CD8-positive, alpha-beta memory T cell (primary cell): ENCODE measurements at regions not wholly inside any gene's neighbourhood (a gene's known extent, or its start where the extent isn't known, plus 50 kb on each side); places are given as distances from the start of the nearest gene placed in this dataset.
A peak's percentile ranks its signal among the peaks of the same experiment; 100 is the strongest.

Source experiments
- CTCF ChIA-PET: fragments of 350-600 bp; sonication (Branson Sonifier 250); formaldehyde crosslinking; loops from one replicate; lab custom pipeline; 2021; ENCODE audit warnings: antibody characterized with exemption; lab: Charles Lee
- POLR2A ChIA-PET: fragments of 350-600 bp; sonication (Branson Sonifier 250); formaldehyde crosslinking; loops from one replicate; lab custom pipeline; 2021; ENCODE audit warnings: antibody characterized with exemption; lab: Charles Lee
- DNase-seq, 5 donors: peaks; one replicate each; pipeline versions ENCODE4 v3.0.0 to v3.0.0-alpha.2; 2020 to 2022; ENCODE audit warnings: mixed read lengths in 1 of 5
- H3K27ac ChIP-seq: one replicate; pipeline ENCODE4 v1.7.0; 2013; ENCODE audit warnings: low read depth, mild to moderate bottlenecking, low read length, moderate library complexity
- H3K27me3 ChIP-seq: 2 replicates; pipeline ENCODE4 v1.7.0; 2013; ENCODE audit warnings: low read length, mild to moderate bottlenecking; ENCODE audit not compliant: insufficient read depth, poor library complexity, severe bottlenecking
- H3K36me3 ChIP-seq: 2 replicates; pipeline ENCODE4 v1.7.0; 2013; ENCODE audit warnings: mild to moderate bottlenecking, low read length, moderate library complexity; ENCODE audit not compliant: insufficient read depth
- H3K4me1 ChIP-seq: 2 replicates; pipeline ENCODE4 v1.7.0; 2013; ENCODE audit warnings: mild to moderate bottlenecking, low read length, moderate library complexity; ENCODE audit not compliant: insufficient read depth
- H3K4me3 ChIP-seq: 2 replicates; pipeline ENCODE4 v1.7.0; 2013; ENCODE audit warnings: mild to moderate bottlenecking, low read length
- H3K9me3 ChIP-seq: 2 replicates; pipeline ENCODE4 v1.7.0; 2013; ENCODE audit warnings: mild to moderate bottlenecking, low read length
- H3K27ac Mint-ChIP-seq, 8 donors: one replicate each; pipeline ENCODE4 v1.8.0; 2020 to 2021; ENCODE audit warnings: mixed read lengths in 8 of 8, mild to moderate bottlenecking in 6 of 8, inconsistent platforms in 3 of 8, moderate library complexity in 3 of 8
- H3K27me3 Mint-ChIP-seq, 2 donors: one replicate each; pipeline ENCODE4 v1.8.0; 2020 to 2021; ENCODE audit warnings: mixed read lengths in 2 of 2, mild to moderate bottlenecking in 1 of 2, moderate library complexity in 1 of 2
- H3K36me3 Mint-ChIP-seq, 3 donors: one replicate each; pipeline ENCODE4 v1.8.0; 2020 to 2021; ENCODE audit warnings: mixed read lengths in 3 of 3, inconsistent platforms in 1 of 3, mild to moderate bottlenecking in 1 of 3
- H3K4me1 Mint-ChIP-seq, 3 donors: one replicate each; pipeline ENCODE4 v1.8.0; 2020 to 2021; ENCODE audit warnings: mixed read lengths in 3 of 3, inconsistent platforms in 1 of 3, mild to moderate bottlenecking in 1 of 3
- H3K4me3 Mint-ChIP-seq, 7 donors: one replicate each; pipeline ENCODE4 v1.8.0; 2020 to 2021; ENCODE audit warnings: mixed read lengths in 7 of 7, mild to moderate bottlenecking in 6 of 7, moderate library complexity in 4 of 7, inconsistent platforms in 2 of 7
- H3K9me3 Mint-ChIP-seq, 5 donors: one replicate each; pipeline ENCODE4 v1.8.0; 2020 to 2022; ENCODE audit warnings: mixed read lengths in 5 of 5, mild to moderate bottlenecking in 3 of 5, moderate library complexity in 2 of 5, inconsistent platforms in 1 of 5

DNA sequence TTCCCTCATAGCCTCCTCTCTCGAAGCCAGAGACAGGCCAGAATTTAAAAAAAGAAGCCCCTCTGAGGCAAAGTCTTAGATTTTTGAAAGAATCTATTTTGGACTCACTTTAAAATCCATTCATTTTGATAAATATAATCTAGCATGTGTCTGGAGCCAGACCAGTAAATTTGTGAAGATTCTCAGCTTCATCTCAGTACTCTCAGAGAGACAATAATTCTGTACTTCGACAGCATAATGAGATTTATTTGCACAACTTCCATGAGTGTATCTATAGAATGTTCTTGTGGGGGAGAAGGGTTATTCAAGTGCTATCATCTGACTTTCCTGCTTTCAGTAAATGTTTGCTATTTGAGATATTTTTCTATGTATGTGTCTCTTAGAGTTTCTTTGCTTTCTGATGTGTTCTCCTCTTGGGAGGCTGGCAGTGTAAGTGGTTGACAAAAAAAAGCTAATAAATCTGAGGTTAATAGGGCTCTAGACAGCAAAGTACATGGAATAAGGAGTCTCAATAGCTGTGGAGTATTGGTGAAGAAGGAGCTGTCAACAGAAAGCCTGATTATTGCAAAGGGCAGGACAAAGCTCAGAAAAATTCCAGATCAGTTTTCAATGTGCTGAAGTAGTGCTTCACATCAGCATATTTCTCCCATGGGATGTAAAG is 223.0 kb downstream of the PTBP2 start:
- Mint-ChIP-seq H3K27ac (no peak overlapping the region), H3K27me3 (peaks cover 6 to 10% of the 10 kb centered on the region in 2 donors), H3K36me3 (no peaks in the 10 kb centered on the region), H3K9me3 (no peaks in the 10 kb centered on the region), H3K4me1 (no peaks in the 10 kb centered on the region), H3K4me3 (no peak overlapping the region)
- no peak overlapping the region for H3K27ac ChIP-seq
- no peaks in the 10 kb centered on the region for H3K27me3 ChIP-seq
- H3K4me3 ChIP-seq: no peak overlapping the region
- CTCF ChIA-PET: no interaction called here
- DNase-seq: no peak
- no peaks in the 10 kb centered on the region for H3K9me3 ChIP-seq
- H3K36me3 ChIP-seq: no peaks in the 10 kb centered on the region
- no peaks in the 10 kb centered on the region for H3K4me1 ChIP-seq
- POLR2A ChIA-PET: no interaction called here

DNA sequence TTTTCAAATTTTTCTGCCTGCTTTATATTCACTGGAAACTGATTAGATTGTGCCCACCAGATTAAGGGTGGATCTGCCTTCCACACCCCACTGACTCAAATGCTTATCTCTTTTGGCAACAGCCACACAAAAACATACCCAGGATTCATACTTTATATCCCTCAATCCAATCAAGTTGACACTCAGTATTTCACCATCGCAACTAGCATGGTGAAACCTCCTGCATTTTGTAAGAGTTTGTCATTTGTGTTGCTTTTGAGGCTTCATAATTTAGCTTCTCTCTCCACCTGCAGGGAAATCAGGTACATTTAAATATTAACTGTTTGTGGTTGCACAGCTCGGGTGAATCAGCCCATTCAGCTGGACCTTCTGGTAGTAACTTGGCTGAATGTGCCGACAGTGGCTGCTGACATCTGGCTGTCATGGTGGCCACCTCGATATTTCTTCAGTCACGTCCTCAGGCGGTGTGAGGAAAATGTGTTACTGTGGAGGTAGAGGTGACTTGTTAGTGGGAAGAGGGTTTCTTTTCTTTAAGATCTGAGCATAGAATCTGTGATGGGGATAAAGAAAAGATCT is 224.0 kb downstream of the PTBP2 start:
- H3K27me3 Mint-ChIP-seq: peaks cover 6 to 10% of the 10 kb centered on the region in 2 donors
- H3K36me3 Mint-ChIP-seq: no peaks in the 10 kb centered on the region
- H3K27ac Mint-ChIP-seq: no peak overlapping the region
- H3K9me3 Mint-ChIP-seq: no peaks in the 10 kb centered on the region
- H3K4me1 Mint-ChIP-seq: no peaks in the 10 kb centered on the region
- Histone ChIP-seq H3K9me3 (no peaks in the 10 kb centered on the region), H3K27ac (no peak overlapping the region), H3K4me3 (no peak overlapping the region), H3K36me3 (no peaks in the 10 kb centered on the region), H3K27me3 (no peaks in the 10 kb centered on the region), H3K4me1 (no peaks in the 10 kb centered on the region)
- ChIA-PET POLR2A (no interaction called here), CTCF (no interaction called here)
- no peak for DNase-seq
- no peak overlapping the region for H3K4me3 Mint-ChIP-seq

DNA sequence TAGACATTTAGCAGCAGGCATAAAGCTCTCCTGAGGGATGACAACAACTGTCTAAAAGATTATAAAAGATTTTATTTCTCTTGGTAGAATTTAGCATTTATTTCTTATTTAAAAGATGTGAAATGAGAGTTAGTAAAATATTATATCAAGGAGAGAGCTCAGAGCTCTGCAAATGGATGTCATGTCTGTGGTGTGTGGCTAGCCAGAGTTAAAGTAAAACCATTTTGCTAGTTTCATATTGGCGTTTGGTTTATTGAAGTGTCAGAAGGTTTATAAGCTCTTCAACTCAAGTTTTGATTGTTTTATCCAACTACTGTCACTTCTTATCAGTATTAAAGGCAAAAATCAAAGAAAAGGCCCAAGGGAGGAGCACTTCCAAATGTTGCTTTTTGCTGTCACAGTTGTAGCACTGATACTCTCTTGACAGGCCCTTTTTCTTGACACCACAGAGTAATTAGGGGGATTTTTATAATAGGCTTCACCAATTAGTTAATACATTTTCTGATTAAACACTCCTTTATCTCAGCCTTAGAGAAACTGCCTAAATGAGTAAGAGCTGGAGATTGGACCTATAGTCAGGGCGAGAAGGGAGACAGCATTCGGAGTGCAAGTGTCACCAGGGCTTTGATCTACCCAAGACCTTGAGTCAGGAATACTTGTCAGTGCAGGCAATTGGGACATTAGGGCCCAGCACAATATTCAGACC is 233.9 kb downstream of the PTBP2 start:
- Mint-ChIP-seq H3K4me3 (no peak overlapping the region), H3K36me3 (no peaks in the 10 kb centered on the region), H3K4me1 (no peaks in the 10 kb centered on the region), H3K27me3 (peaks cover 3 to 5% of the 10 kb centered on the region in 2 donors), H3K9me3 (no peaks in the 10 kb centered on the region), H3K27ac (no peak overlapping the region)
- Histone ChIP-seq H3K27ac (no peak overlapping the region), H3K9me3 (no peaks in the 10 kb centered on the region), H3K4me1 (no peaks in the 10 kb centered on the region), H3K36me3 (no peaks in the 10 kb centered on the region), H3K27me3 (no peaks in the 10 kb centered on the region), H3K4me3 (no peak overlapping the region)
- POLR2A ChIA-PET: no interaction called here
- CTCF ChIA-PET: no interaction called here
- no peak for DNase-seq

DNA sequence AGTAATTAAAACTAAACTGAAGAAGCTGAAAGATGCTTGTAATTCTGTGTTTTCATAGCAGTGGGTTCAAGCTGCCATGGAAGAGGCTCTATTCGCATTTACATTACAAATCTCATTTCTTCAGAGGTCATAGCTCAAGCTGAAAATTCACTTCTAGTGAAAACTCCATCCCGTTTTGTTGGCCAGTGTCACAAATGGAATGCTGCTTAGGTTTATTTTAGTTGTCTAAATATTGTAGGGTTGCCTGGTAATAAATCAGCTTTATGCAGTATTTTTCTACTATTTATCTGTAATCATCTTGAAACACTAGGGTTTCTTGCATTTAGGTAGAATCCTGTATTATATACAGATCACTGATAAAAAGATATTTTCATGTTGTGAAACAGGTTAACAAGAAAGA is 240.6 kb downstream of the PTBP2 start:
- POLR2A ChIA-PET: no interaction called here
- no peaks in the 10 kb centered on the region for H3K9me3 Mint-ChIP-seq
- H3K27ac ChIP-seq: no peak overlapping the region

DNA sequence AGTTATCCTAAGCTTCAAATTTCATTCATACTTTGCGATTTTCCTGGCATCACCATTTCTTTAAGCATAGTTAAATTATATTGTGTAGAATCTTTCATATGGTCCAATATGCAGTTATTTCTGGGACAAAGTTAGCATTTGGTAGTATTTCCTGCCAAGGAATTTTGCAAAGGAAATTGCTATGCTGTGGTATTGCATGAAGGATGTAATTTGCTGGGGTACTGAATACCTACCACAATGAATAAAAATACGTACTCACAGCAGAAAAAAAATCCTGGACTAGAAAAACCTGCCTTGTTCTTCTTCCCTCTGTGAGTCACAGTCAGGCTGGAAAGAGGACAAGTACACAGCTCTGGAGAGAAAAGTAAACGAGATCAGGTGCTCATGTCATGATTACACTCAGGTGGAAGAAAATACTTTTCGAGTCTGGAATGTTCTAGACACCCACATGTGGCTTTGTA is 241.2 kb downstream of the PTBP2 start:
- Mint-ChIP-seq H3K27me3 (peaks cover 11 to 27% of the 10 kb centered on the region in 2 donors), H3K4me3 (no peak overlapping the region), H3K36me3 (no peaks in the 10 kb centered on the region), H3K27ac (no peak overlapping the region), H3K4me1 (no peaks in the 10 kb centered on the region), H3K9me3 (no peaks in the 10 kb centered on the region)
- H3K4me3 ChIP-seq: no peak overlapping the region
- ChIA-PET CTCF (interaction anchor here (1.0 kb wide), 1 partner anchor 1091 kb away, joined by 4 read pairs; no protein-coding TSS in a partner anchor), POLR2A (no interaction called here)
- no peaks in the 10 kb centered on the region for H3K4me1 ChIP-seq
- H3K9me3 ChIP-seq: no peaks in the 10 kb centered on the region
- H3K27me3 ChIP-seq: no peaks in the 10 kb centered on the region
- no peak for DNase-seq
- H3K36me3 ChIP-seq: no peaks in the 10 kb centered on the region
- no peak overlapping the region for H3K27ac ChIP-seq

More for the DNA sequence above, 240.6 kb downstream of the PTBP2 start:
- no peak overlapping the region for H3K27ac Mint-ChIP-seq
- DNase-seq: no peak
- H3K4me1 Mint-ChIP-seq: no peaks in the 10 kb centered on the region
- Histone ChIP-seq H3K27me3 (no peaks in the 10 kb centered on the region), H3K9me3 (no peaks in the 10 kb centered on the region), H3K4me1 (no peaks in the 10 kb centered on the region), H3K4me3 (no peak overlapping the region), H3K36me3 (no peaks in the 10 kb centered on the region)
- CTCF ChIA-PET: interaction anchor here (1.0 kb wide), 1 partner anchor 1091 kb away, joined by 4 read pairs; no protein-coding TSS in a partner anchor
- peaks cover 9 to 24% of the 10 kb centered on the region in 2 donors for H3K27me3 Mint-ChIP-seq
- no peaks in the 10 kb centered on the region for H3K36me3 Mint-ChIP-seq
- no peak overlapping the region for H3K4me3 Mint-ChIP-seq

DNA sequence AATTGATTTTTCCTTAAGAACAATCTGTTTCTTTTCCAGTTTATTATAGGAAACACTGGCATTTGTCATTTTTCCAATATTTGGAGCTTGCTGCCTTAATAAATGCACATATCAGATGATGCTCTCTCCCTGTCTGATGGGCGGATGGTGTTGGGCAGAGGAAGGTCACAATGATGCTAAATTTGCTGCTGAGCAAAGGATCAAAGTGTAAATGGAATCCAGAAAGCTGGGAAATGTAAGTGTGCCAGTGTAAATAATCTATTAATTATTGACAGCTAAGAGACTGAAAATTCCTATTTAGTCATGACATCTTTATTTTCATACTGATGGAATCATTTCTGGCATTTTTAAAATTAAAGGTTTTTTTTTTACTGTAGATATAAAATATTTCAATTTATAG is 243.2 kb downstream of the PTBP2 start:
- Histone ChIP-seq H3K4me3 (no peak overlapping the region), H3K27me3 (no peaks in the 10 kb centered on the region), H3K4me1 (no peaks in the 10 kb centered on the region), H3K27ac (no peak overlapping the region), H3K9me3 (no peaks in the 10 kb centered on the region), H3K36me3 (no peaks in the 10 kb centered on the region)
- H3K27me3 Mint-ChIP-seq: peaks cover 11 to 38% of the 10 kb centered on the region in 2 donors
- ChIA-PET POLR2A (no interaction called here), CTCF (interaction anchor here (1.0 to 1.8 kb wide), 5 partner anchors 11 to 1091 kb away, joined by 3 to 6 read pairs (median 3); no protein-coding TSS in a partner anchor)
- no peaks in the 10 kb centered on the region for H3K4me1 Mint-ChIP-seq
- H3K27ac Mint-ChIP-seq: peak overlapping the region in 1 of 8 donors; percentile 49
- no peak overlapping the region for H3K4me3 Mint-ChIP-seq
- no peaks in the 10 kb centered on the region for H3K9me3 Mint-ChIP-seq
- H3K36me3 Mint-ChIP-seq: no peaks in the 10 kb centered on the region
- DNase-seq: no peak

DNA sequence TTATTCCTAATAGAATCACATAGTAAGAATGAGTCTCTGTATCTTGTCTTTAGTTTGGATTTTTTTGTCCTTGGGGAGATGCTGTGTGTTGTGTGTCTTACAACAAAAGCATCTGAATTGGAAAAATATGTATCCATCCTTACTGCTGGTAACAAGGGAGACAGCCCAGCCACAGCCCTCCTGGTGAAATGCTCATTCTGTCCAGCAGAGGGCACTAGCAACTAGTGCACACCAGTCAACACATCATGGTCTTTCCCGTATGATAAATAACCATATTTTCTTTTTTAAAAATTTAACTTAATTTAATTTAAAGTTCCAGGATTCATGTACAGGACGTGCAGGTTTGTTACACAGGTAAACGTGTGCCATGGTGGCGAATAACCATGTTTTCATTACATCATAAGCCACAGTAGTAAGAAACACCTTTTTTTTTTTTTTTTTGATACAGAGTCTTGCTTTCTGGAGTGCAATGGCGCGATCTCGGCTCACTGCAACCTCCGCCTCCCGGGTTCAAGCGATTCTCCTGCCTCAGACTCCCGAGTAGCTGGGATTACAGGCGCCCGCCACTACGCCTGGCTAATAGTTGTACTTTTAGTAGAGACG is 245.1 kb downstream of the PTBP2 start:
- Mint-ChIP-seq H3K27me3 (peaks cover 18 to 53% of the 10 kb centered on the region in 2 donors), H3K4me1 (no peaks in the 10 kb centered on the region), H3K36me3 (no peaks in the 10 kb centered on the region), H3K27ac (no peak overlapping the region), H3K4me3 (no peak overlapping the region), H3K9me3 (no peaks in the 10 kb centered on the region)
- ChIA-PET POLR2A (no interaction called here), CTCF (interaction anchor here (1.3 kb wide), 1 partner anchor 1084 kb away, joined by 3 read pairs; no protein-coding TSS in a partner anchor)
- Histone ChIP-seq H3K36me3 (no peaks in the 10 kb centered on the region), H3K4me3 (no peak overlapping the region), H3K27me3 (no peaks in the 10 kb centered on the region), H3K27ac (no peak overlapping the region), H3K4me1 (no peaks in the 10 kb centered on the region), H3K9me3 (no peaks in the 10 kb centered on the region)
- peak; percentile 48 to 75 (median 55) for DNase-seq

DNA sequence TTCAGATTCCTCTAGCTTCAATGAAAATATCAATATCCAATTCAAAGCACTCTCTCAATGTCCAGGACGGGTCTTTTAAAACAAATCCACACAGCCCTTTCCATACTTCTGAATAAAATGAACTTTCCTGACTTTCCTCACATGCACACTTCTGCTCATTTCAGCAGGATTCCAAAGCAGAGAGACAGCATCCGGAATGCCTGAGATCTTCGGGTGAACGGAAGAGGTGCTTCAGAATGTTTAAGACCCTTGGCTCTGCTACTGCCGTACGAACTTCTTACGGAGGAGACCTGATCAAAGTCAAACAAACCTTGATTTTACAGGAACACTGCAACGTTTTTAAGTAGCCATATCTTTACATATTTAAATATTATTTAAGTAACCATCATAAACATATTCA is 245.7 kb downstream of the PTBP2 start:
- Mint-ChIP-seq H3K4me1 (no peaks in the 10 kb centered on the region), H3K27me3 (peaks cover 18 to 55% of the 10 kb centered on the region in 2 donors), H3K4me3 (no peak overlapping the region), H3K36me3 (no peaks in the 10 kb centered on the region), H3K27ac (no peak overlapping the region), H3K9me3 (no peaks in the 10 kb centered on the region)
- CTCF ChIA-PET: no interaction called here
- Histone ChIP-seq H3K9me3 (no peaks in the 10 kb centered on the region), H3K27me3 (no peaks in the 10 kb centered on the region), H3K36me3 (no peaks in the 10 kb centered on the region), H3K4me1 (no peaks in the 10 kb centered on the region), H3K4me3 (no peak overlapping the region), H3K27ac (no peak overlapping the region)
- DNase-seq: no peak
- POLR2A ChIA-PET: no interaction called here
